MM.1S (cell line): ENCODE measurements at regions not wholly inside any gene's neighbourhood (a gene's known extent, or its start where the extent isn't known, plus 50 kb on each side); places are given as distances from the start of the nearest gene placed in this dataset.

Source experiments
- EZH2 ChIP-seq: fragments of 300-600 bp; sonication (generic); optimal IDR thresholded peaks from 2 replicates; pipeline ENCODE3; 2017; ENCODE audit warnings: low read depth, mild to moderate bottlenecking, antibody characterized with exemption, low read length, mixed read lengths
- EZH2phosphoT487 ChIP-seq: fragments of 300-600 bp; sonication (generic); IDR thresholded peaks from 2 replicates; pipeline ENCODE4 v1.6.1; 2018; ENCODE audit warnings: antibody characterized with exemption, low read length
- TF ChIP-seq, protein P1 (sequence below): fragments of 300-600 bp; sonication (generic); IDR thresholded peaks from 2 replicates; pipeline ENCODE4 v1.5.1; 2016; ENCODE audit warnings: antibody characterized with exemption, low read length, mixed read lengths

DNA sequence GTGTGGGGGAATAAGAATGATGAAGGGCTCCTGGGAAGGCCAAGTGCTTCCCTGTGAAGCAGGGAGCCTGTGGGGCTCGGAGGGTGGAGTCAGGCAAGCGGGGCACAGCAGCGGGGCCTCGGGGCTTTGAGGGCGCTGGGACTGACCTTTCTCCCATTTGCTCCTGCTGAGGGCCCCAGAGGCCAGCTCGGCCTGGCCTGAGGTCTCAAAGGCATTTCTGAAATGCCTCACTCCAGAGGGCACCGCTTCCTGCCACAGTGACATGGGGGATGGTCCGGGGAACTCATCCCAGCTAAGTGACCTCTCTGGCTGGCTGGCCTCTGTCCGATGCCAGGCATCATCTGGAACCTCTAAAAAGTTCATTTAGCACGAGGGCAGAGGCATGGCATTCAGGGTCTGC, 98.8 kb upstream of the STX18 start:
- TF ChIP-seq EZH2phosphoT487, result no peak
- no peak for TF ChIP-seq EZH2
- TF ChIP-seq, protein P1, sequence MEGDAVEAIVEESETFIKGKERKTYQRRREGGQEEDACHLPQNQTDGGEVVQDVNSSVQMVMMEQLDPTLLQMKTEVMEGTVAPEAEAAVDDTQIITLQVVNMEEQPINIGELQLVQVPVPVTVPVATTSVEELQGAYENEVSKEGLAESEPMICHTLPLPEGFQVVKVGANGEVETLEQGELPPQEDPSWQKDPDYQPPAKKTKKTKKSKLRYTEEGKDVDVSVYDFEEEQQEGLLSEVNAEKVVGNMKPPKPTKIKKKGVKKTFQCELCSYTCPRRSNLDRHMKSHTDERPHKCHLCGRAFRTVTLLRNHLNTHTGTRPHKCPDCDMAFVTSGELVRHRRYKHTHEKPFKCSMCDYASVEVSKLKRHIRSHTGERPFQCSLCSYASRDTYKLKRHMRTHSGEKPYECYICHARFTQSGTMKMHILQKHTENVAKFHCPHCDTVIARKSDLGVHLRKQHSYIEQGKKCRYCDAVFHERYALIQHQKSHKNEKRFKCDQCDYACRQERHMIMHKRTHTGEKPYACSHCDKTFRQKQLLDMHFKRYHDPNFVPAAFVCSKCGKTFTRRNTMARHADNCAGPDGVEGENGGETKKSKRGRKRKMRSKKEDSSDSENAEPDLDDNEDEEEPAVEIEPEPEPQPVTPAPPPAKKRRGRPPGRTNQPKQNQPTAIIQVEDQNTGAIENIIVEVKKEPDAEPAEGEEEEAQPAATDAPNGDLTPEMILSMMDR, result no peak
